ENCODE measurements at regions not wholly inside any gene's neighbourhood (a gene's known extent, or its start where the extent isn't known, plus 50 kb on each side); places are given as distances from the start of the nearest gene placed in this dataset.

DNA sequence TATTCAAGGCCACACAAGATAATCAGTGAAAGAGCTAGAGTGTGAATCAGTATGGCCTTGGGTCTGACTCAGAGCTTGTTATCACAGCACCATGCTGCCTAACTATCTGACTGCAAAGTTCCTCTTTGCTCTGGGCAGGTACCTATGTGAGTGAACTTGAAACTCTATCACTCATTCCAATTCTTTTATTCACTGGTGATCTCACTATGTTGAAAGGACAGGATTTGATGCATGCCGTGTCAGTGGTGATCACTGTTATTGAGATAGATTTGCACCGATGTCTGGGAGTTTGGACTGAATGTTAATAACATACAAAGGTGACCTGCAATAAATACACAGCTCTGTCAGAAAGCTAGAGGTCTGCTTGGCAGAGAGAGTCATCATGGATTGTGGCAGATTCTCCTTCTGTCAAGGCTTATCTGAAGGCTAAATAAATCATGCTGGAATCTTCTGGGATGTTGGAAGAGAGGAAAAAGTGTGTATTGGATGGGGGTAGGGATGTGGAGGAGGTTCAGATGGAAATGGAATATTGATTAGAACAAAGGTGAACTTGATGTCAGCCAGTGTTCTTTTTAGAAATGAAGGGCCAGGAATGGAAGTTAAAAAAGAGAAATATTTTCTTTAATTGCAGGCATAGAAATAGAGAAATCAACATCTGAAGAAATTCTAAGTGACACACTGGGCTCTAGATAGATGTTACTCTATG lies 91.8 kb upstream of the TNC start:
- Histone ChIP-seq H2AFZ (ENCODE audit: low read depth, low read length) (no peak overlapping the region), H3K9me3 (ENCODE audit: insufficient read depth, low read length) (no peaks in the 10 kb centered on the region), H3K36me3 (replicated peaks; ENCODE audit: low read depth, low read length) (no peaks in the 10 kb centered on the region), H3K4me3 (ENCODE audit: low read length) (peak overlapping the region; percentile 16), H3K79me2 (ENCODE audit: low read length) (no peaks in the 10 kb centered on the region), H3K27me3 (ENCODE audit: low read depth, low read length) (no peaks in the 10 kb centered on the region), H4K20me1 (ENCODE audit: insufficient read depth, low read length) (no peaks in the 10 kb centered on the region), H3K4me2 (ENCODE audit: low read length) (peak overlapping the region; percentile 74), H3K27ac (ENCODE audit: low read length) (peak overlapping the region; percentile 94), H3K4me1 (ENCODE audit: low read length) (peaks cover 100% of the 10 kb centered on the region), H3K9ac (ENCODE audit: low read length) (peak overlapping the region; percentile 44; the same call in 1 of the 2 replicates)
- TF ChIP-seq, protein P1, sequence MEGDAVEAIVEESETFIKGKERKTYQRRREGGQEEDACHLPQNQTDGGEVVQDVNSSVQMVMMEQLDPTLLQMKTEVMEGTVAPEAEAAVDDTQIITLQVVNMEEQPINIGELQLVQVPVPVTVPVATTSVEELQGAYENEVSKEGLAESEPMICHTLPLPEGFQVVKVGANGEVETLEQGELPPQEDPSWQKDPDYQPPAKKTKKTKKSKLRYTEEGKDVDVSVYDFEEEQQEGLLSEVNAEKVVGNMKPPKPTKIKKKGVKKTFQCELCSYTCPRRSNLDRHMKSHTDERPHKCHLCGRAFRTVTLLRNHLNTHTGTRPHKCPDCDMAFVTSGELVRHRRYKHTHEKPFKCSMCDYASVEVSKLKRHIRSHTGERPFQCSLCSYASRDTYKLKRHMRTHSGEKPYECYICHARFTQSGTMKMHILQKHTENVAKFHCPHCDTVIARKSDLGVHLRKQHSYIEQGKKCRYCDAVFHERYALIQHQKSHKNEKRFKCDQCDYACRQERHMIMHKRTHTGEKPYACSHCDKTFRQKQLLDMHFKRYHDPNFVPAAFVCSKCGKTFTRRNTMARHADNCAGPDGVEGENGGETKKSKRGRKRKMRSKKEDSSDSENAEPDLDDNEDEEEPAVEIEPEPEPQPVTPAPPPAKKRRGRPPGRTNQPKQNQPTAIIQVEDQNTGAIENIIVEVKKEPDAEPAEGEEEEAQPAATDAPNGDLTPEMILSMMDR (IDR thresholded peaks at IDR 0.05; ENCODE audit: low read depth, low read length): no peak
- no peak for TF ChIP-seq EZH2phosphoT487 (IDR thresholded peaks at IDR 0.05; ENCODE audit: low read depth)

DNA sequence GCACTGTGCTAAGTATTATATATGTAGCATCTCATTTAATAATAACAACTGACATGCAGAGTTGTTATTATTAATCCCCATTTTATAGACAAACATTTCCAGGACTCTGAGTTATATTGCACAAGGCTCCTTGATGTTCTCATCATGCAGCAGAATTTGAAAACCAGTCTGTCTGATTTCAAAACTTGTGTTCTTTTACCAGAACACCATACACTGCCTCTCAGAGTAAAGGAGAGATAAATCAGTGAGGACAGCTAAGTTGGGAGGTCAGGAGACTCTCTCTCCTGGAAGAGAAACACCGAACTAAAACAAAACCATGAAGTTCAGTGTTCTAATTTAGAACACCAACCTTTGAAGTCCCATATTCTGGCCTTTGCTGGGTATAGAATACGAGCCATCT lies 92.7 kb upstream of the TNC start:
- TF ChIP-seq, protein P1 (IDR thresholded peaks at IDR 0.05; ENCODE audit: low read depth, low read length): no peak
- no peak for TF ChIP-seq EZH2phosphoT487 (IDR thresholded peaks at IDR 0.05; ENCODE audit: low read depth)
- peak overlapping the region; percentile 48 for H3K4me2 ChIP-seq (ENCODE audit: low read length)
- peak overlapping the region; percentile 94 for H3K27ac ChIP-seq (ENCODE audit: low read length)

DNA sequence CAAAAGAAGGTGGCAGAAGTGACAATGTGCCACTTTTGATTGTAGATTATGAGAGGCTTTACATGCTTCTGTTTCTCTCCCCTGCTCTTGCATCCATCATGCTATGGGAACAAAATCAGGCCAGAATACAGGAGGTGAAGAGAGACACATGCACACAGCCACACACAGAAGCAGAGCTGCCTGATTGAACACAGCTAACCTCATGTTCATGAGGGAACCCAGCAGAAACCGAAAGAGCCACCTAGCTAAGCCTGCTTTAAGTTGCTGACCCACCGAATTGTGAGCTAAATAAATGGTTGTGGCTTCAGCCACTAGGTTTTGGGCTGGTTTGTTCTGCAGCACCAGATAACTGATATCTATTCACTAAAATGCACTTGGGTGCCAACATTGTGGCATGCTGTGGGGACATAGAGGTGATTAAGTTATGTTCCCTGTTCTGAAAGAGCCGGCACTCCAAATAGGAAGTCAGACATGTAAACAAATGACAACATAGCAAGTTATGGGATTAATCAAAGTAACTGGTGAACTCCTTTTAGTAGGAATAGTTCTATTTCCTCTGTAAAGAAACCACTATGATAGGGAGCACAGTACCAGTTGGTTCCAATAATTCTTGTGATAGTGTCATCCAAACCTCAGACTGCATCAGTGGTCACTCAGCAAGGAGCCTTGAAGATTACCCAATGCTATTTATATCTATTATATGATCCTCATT lies 93.6 kb upstream of the TNC start:
- H3K27ac ChIP-seq (ENCODE audit: low read length): peak overlapping the region; percentile 70
- peak overlapping the region; percentile 55 for H3K4me3 ChIP-seq (ENCODE audit: low read length)
- H3K9me3 ChIP-seq (ENCODE audit: insufficient read depth, low read length): no peaks in the 10 kb centered on the region
- peak overlapping the region; percentile 77 for H3K4me2 ChIP-seq (ENCODE audit: low read length)
- peak overlapping the region; percentile 85 for H2AFZ ChIP-seq (ENCODE audit: low read depth, low read length)
- H3K9ac ChIP-seq (ENCODE audit: low read length): peak overlapping the region; percentile 54
- no peaks in the 10 kb centered on the region for H3K79me2 ChIP-seq (ENCODE audit: low read length)
- TF ChIP-seq, protein P1 (IDR thresholded peaks at IDR 0.05; ENCODE audit: low read depth, low read length): no peak
- TF ChIP-seq EZH2phosphoT487 (IDR thresholded peaks at IDR 0.05; ENCODE audit: low read depth): no peak
- H3K4me1 ChIP-seq (ENCODE audit: low read length): peaks cover 90% of the 10 kb centered on the region
- H3K36me3 ChIP-seq (replicated peaks; ENCODE audit: low read depth, low read length): no peaks in the 10 kb centered on the region
- H4K20me1 ChIP-seq (ENCODE audit: insufficient read depth, low read length): no peaks in the 10 kb centered on the region
- no peaks in the 10 kb centered on the region for H3K27me3 ChIP-seq (ENCODE audit: low read depth, low read length)

More for the DNA sequence above, 92.7 kb upstream of the TNC start:
- Histone ChIP-seq H3K27me3 (ENCODE audit: low read depth, low read length) (no peaks in the 10 kb centered on the region), H3K9ac (ENCODE audit: low read length) (peak overlapping the region; percentile 54; the same call in 1 of the 2 replicates), H3K36me3 (replicated peaks; ENCODE audit: low read depth, low read length) (no peaks in the 10 kb centered on the region), H2AFZ (ENCODE audit: low read depth, low read length) (no peak overlapping the region), H3K79me2 (ENCODE audit: low read length) (no peaks in the 10 kb centered on the region), H3K4me1 (ENCODE audit: low read length) (peaks cover 94% of the 10 kb centered on the region), H3K4me3 (ENCODE audit: low read length) (no peak overlapping the region), H3K9me3 (ENCODE audit: insufficient read depth, low read length) (no peaks in the 10 kb centered on the region), H4K20me1 (ENCODE audit: insufficient read depth, low read length) (no peaks in the 10 kb centered on the region)

DNA sequence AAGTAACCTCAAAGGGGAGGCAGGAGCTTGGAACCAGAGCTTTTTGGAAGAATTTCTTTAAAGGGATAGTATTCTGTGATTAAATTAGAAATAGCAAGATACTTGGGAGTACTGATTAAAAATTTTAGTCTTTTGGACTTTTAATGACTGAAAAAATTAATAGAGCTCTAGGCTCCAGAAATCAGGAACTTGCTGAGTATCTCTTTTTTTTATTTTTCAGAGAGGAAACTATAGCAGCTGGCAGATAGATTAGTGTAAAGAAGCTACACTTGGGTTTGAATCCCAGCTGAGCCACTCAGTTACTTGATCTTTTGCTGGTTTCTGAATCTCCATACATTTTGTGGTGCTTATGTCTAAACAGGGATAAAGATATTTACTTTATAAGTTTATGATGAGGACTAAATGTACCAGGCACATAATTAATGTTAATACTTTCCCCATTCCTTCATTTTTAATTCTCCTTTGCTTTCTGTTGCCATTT lies 94.2 kb upstream of the TNC start:
- Histone ChIP-seq H3K79me2 (ENCODE audit: low read length) (no peaks in the 10 kb centered on the region), H3K27ac (ENCODE audit: low read length) (peak overlapping the region; percentile 70), H3K4me3 (ENCODE audit: low read length) (peak overlapping the region; percentile 55), H3K4me2 (ENCODE audit: low read length) (peak overlapping the region; percentile 77), H2AFZ (ENCODE audit: low read depth, low read length) (no peak overlapping the region), H3K27me3 (ENCODE audit: low read depth, low read length) (no peaks in the 10 kb centered on the region), H3K36me3 (replicated peaks; ENCODE audit: low read depth, low read length) (peaks cover 3% of the 10 kb centered on the region), H3K4me1 (ENCODE audit: low read length) (peaks cover 90% of the 10 kb centered on the region), H4K20me1 (ENCODE audit: insufficient read depth, low read length) (no peaks in the 10 kb centered on the region), H3K9ac (ENCODE audit: low read length) (peak overlapping the region; percentile 54), H3K9me3 (ENCODE audit: insufficient read depth, low read length) (no peaks in the 10 kb centered on the region; the same call in 1 of the 2 replicates)
- no peak for TF ChIP-seq EZH2phosphoT487 (IDR thresholded peaks at IDR 0.05; ENCODE audit: low read depth)

Measured in OCI-LY3 (cell line).